MM.1S (cell line): ENCODE measurements at regions not wholly inside any gene's neighbourhood (a gene's known extent, or its start where the extent isn't known, plus 50 kb on each side); places are given as distances from the start of the nearest gene placed in this dataset.

Source experiments
- CTCF ChIP-seq: fragments of 300-600 bp; sonication (generic); IDR thresholded peaks from 2 replicates; pipeline ENCODE4 v1.5.1; 2016; ENCODE audit warnings: antibody characterized with exemption, low read length, mixed read lengths
- EZH2 ChIP-seq: fragments of 300-600 bp; sonication (generic); optimal IDR thresholded peaks from 2 replicates; pipeline ENCODE3; 2017; ENCODE audit warnings: low read depth, mild to moderate bottlenecking, antibody characterized with exemption, low read length, mixed read lengths
- EZH2phosphoT487 ChIP-seq: fragments of 300-600 bp; sonication (generic); IDR thresholded peaks from 2 replicates; pipeline ENCODE4 v1.6.1; 2018; ENCODE audit warnings: antibody characterized with exemption, low read length

DNA sequence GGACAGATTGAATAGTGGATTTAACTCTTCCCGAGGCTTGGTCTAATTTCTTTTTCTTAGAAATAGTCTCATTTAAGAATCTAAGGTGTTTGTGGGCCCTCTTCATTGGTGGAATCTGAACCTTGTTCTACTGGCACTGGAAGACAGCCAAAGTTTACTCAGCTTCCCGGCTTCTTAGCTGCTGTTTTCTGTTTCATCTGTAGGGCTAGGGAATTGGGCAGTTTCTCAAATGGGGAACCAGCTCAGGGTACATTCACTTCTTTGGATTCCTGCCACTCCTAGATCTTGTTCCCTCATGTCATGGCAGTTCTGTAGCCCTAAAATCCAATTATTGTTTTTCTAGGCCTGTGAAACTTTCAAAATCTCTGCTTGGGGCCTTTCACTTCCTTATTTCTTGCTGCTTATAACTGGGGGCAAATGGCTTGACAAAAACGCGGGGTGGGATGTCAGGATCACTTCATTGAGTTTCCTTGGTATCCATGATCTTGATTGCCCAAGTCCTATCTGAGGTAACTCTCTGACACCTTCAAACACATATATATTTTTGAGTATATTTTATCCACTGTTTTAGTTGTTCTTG lies 985.0 kb downstream of the C4orf33 start:
- TF ChIP-seq CTCF (no peak), EZH2 (no peak), EZH2phosphoT487 (no peak)
